K562 (cell line): ENCODE measurements at regions not wholly inside any gene's neighbourhood (a gene's known extent, or its start where the extent isn't known, plus 50 kb on each side); places are given as distances from the start of the nearest gene placed in this dataset.

Experiments
- ATAC-seq: fragments of 200-7000 bp; cut with Tn5 transposase; 3 replicates; pipeline ENCODE4 v1.9.1; 2020; ENCODE audit warnings: moderate library complexity
- BruUV-seq: library from RNA; stranded (reverse); fragments of 400-500 nt; replicated peaks from 2 replicates; lab custom pipeline; 2021; lab: Mats Ljungman, UMichigan
- CTCF ChIA-PET: fragments of 300-600 bp; formaldehyde crosslinking; extraction: SDS; loops from one replicate; lab custom pipeline; 2021; ENCODE audit warnings: low intra/inter-chr PET ratio; lab: Yijun Ruan, JAX
- POLR2A ChIA-PET: fragments of 300-600, 350-650 bp; sonication (Branson Sonifier 250); formaldehyde crosslinking; extraction: SDS; loops from one replicate; lab custom pipeline; 2021; ENCODE audit warnings: antibody characterized with exemption, inconsistent platforms; lab: Yijun Ruan, JAX
- DNase-seq, 4 experiments: peaks; one replicate each; pipeline versions ENCODE4 v3.0.0 to v3.0.0-alpha.2; 2011 to 2018; ENCODE audit warnings: low spot score in 3 of 4, mixed read lengths in 3 of 4; ENCODE audit errors: extremely low read depth in 1 of 4
- FAIRE-seq: peaks from 2 replicates; lab custom pipeline; 2011; peaks lifted over from hg19 to GRCh38; lab: Jason Lieb, UNC
- H2AFZ ChIP-seq: 2 replicates; pipeline ENCODE4 v1.6.0; 2011; ENCODE audit warnings: low read depth, low read length, control low read depth, inconsistent platforms
- H3K27ac ChIP-seq: fragments of 200-600 bp; 3 replicates; pipeline ENCODE4 v1.8.0; 2011; ENCODE audit warnings: low read depth, mild to moderate bottlenecking, control low read depth, inconsistent platforms, low read length, moderate library complexity, mixed read lengths; ENCODE audit errors: extremely low read depth
- H3K27me3 ChIP-seq, 2 experiments: fragments of 300-600 bp in 1 of 2; 2 replicates in 1 of 2; 3 replicates in 1 of 2; pipeline versions ENCODE4 v1.6.0 to v1.8.0; 2011; ENCODE audit warnings: inconsistent platforms in 2 of 2, low read length in 2 of 2, mild to moderate bottlenecking in 1 of 2, mixed read lengths in 1 of 2, moderate library complexity in 1 of 2; ENCODE audit not compliant: control insufficient read depth in 2 of 2, insufficient read depth in 2 of 2
- H3K36me3 ChIP-seq: fragments of 300-600 bp; 3 replicates; pipeline ENCODE4 v1.8.0; 2011; ENCODE audit warnings: mild to moderate bottlenecking, low read length, inconsistent platforms; ENCODE audit not compliant: control insufficient read depth, insufficient read depth
- H3K4me1 ChIP-seq, 2 experiments: fragments of 200-600 bp in 1 of 2; replicated peaks in 1 of 2; 2 replicates in 1 of 2; 3 replicates in 1 of 2; pipeline versions ENCODE4 v1.5.1 to v1.8.0; 2011; ENCODE audit warnings: inconsistent platforms in 2 of 2, low read length in 2 of 2, mild to moderate bottlenecking in 1 of 2, mixed read lengths in 1 of 2, moderate library complexity in 1 of 2; ENCODE audit not compliant: control insufficient read depth in 2 of 2, insufficient read depth in 2 of 2
- H3K4me2 ChIP-seq: 2 replicates; pipeline ENCODE4 v1.6.1; 2011; ENCODE audit warnings: low read length, control low read depth, inconsistent platforms, mixed read lengths; ENCODE audit not compliant: insufficient read depth
- H3K4me3 ChIP-seq: fragments of 200-600 bp; sonication (generic), shearing (Covaris generic); 2 replicates; pipeline ENCODE4 v1.5.1; 2016; ENCODE audit warnings: control low read depth, inconsistent platforms
- H3K79me2 ChIP-seq: fragments of 200-600 bp; 3 replicates; pipeline ENCODE4 v1.8.0; 2011; ENCODE audit warnings: low read length, inconsistent platforms; ENCODE audit not compliant: control insufficient read depth, insufficient read depth
- H3K9ac ChIP-seq, 2 experiments: 2 replicates each; pipeline versions ENCODE4 v1.6.0 to v1.6.1; 2011; ENCODE audit warnings: low read depth in 2 of 2, low read length in 2 of 2, control low read depth in 1 of 2, inconsistent platforms in 1 of 2, mild to moderate bottlenecking in 1 of 2, mixed read lengths in 1 of 2; ENCODE audit not compliant: insufficient read depth in 1 of 2
- H3K9me1 ChIP-seq: one replicate; pipeline ENCODE4 v1.6.0; 2011; ENCODE audit warnings: inconsistent platforms, mild to moderate bottlenecking, low read length, moderate library complexity; ENCODE audit not compliant: control insufficient read depth, insufficient read depth
- H3K9me3 ChIP-seq: replicated peaks from 2 replicates; pipeline ENCODE4 v1.5.1; 2011; ENCODE audit warnings: low read depth, low read length, inconsistent platforms; ENCODE audit not compliant: control insufficient read depth, insufficient read depth
- H4K20me1 ChIP-seq: replicated peaks from 2 replicates; pipeline ENCODE4 v1.6.1; 2011; ENCODE audit warnings: low read length, inconsistent platforms, mixed read lengths; ENCODE audit not compliant: control insufficient read depth, insufficient read depth
- GABPB1 ChIP-seq: sonication (generic); formaldehyde crosslinking; IDR thresholded peaks from 2 replicates; pipeline ENCODE4 v1.8.0; 2022; ENCODE audit warnings: mild to moderate bottlenecking, missing genetic modification reagents
- MEIS2 ChIP-seq: fragments of 450-650 bp; IDR thresholded peaks from 2 replicates; pipeline ENCODE4 v1.6.1; 2014; ENCODE audit warnings: mild to moderate bottlenecking; ENCODE audit not compliant: partially characterized antibody
- MYNN ChIP-seq, 2 experiments: sonication (generic); formaldehyde crosslinking in 1 of 2; IDR thresholded peaks; 2 replicates each; pipeline versions ENCODE4 v1.5.0 to v1.6.1; 2016 to 2020; ENCODE audit warnings: antibody characterized with exemption in 1 of 2, missing genetic modification reagents in 1 of 2
- NR2F6 ChIP-seq: fragments of 450-650 bp; formaldehyde crosslinking; IDR thresholded peaks from 2 replicates; pipeline ENCODE4 v1.4.0; 2020; ENCODE audit warnings: mild to moderate bottlenecking
- PHF21A ChIP-seq: fragments of 450-650 bp; IDR thresholded peaks from 2 replicates; pipeline ENCODE4 v1.6.1; 2017; ENCODE audit warnings: low read depth, borderline replicate concordance
- POLR2G ChIP-seq: fragments of 200-400 bp; formaldehyde crosslinking; IDR thresholded peaks from 2 replicates; pipeline ENCODE4 v1.6.1; 2017; ENCODE audit warnings: low read depth, mild to moderate bottlenecking, antibody characterized with exemption, low read length, moderate library complexity
- TGIF2 ChIP-seq: sonication (generic); formaldehyde crosslinking; IDR thresholded peaks from 2 replicates; pipeline ENCODE4 v1.8.1; 2022; ENCODE audit warnings: mild to moderate bottlenecking, missing genetic modification reagents, moderate library complexity
- WGBS: fragments of 100-300 bp; shearing (Covaris generic); methylation state at CpG from one replicate; pipeline ENCODE4 v1.1.6; 2016; ENCODE audit warnings: low coverage, mixed read lengths; ENCODE audit not compliant: insufficient coverage; ENCODE audit errors: missing lambda C conversion rate; 5-methylcytosine and 5-hydroxymethylcytosine counted together
- in situ Hi-C: fragments of 300-500 bp; cut with MboI; formaldehyde crosslinking; loops from 4 replicates; pipeline ENCODE4 v1.15.0; 2018; ENCODE audit warnings: inconsistent platforms, mixed read lengths
- intact Hi-C: fragments of 100-400 bp; cut with micrococcal nuclease; formaldehyde crosslinking; loops from 2 replicates; pipeline ENCODE4 v1.14.2; 2022
- TF ChIP-seq, protein P1 (sequence below): sonication (generic); formaldehyde crosslinking; IDR thresholded peaks from 2 replicates; pipeline ENCODE4 v1.8.0; 2022; ENCODE audit warnings: mild to moderate bottlenecking, missing genetic modification reagents
- TF ChIP-seq, protein P2 (sequence below): sonication (generic); formaldehyde crosslinking; IDR thresholded peaks from 2 replicates; pipeline ENCODE4 v1.8.0; 2023; ENCODE audit warnings: mild to moderate bottlenecking, missing genetic modification reagents
- TF ChIP-seq, protein P3 (sequence below): fragments of 250-450 bp; sonication (Bioruptor Pico); IDR thresholded peaks from 2 replicates; pipeline ENCODE4 v1.8.0; 2021; ENCODE audit warnings: mild to moderate bottlenecking, moderate library complexity
- TF ChIP-seq, protein P4 (sequence below), 2 experiments: fragments of 450-650 bp in 1 of 2; IDR thresholded peaks; 2 replicates each; pipeline ENCODE4 v1.6.1; 2011 to 2017; ENCODE audit warnings: low read depth in 2 of 2, antibody characterized with exemption in 1 of 2, borderline replicate concordance in 1 of 2, low read length in 1 of 2, mild to moderate bottlenecking in 1 of 2, mixed read lengths in 1 of 2; ENCODE audit not compliant: control insufficient read depth in 1 of 2
- TF ChIP-seq, protein P5 (sequence below): sonication (generic); formaldehyde crosslinking; IDR thresholded peaks from 2 replicates; pipeline ENCODE4 v1.8.0; 2022; ENCODE audit warnings: missing genetic modification reagents, mild to moderate bottlenecking, moderate library complexity, borderline replicate concordance
- TF ChIP-seq, protein P6 (sequence below): fragments of 450-650 bp; formaldehyde crosslinking; IDR thresholded peaks from 2 replicates; pipeline ENCODE4 v1.4.0; 2022; ENCODE audit warnings: mild to moderate bottlenecking, moderate library complexity

DNA sequence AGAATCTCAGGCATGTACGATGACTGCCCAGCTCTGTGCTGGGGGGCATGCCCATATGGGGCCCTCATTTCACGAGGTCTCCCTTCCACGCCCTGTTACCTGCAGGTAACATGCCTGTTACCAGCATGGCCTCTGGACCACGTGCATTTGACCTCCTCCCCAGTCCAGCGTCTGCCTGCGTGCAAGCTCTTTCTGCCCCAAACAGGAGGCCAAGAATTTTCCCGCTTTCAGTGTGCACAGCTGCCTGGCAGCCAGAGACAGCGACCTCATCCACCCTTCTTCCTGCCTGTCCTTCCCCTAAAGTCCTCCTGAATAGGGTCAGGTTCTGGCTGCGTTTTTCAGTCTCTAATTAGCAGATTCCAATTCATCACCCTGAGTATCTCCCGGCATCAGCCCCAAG lies 306.5 kb upstream of the ZFHX3 start:
- H3K27me3 ChIP-seq = peaks cover 7 to 36% of the 10 kb centered on the region in 2 experiments; a peak in 3 of 5 replicates
- DNase-seq (no peak), ATAC-seq (no peak), FAIRE-seq (no peak)
- H2AFZ ChIP-seq = no peak overlapping the region
- no peaks in the 10 kb centered on the region for H3K9me1 ChIP-seq
- H3K9me3 ChIP-seq = no peaks in the 10 kb centered on the region
- no peak overlapping the region for H3K9ac ChIP-seq
- H3K4me1 ChIP-seq = no peaks in the 10 kb centered on the region
- H4K20me1 ChIP-seq = no peaks in the 10 kb centered on the region
- no peaks in the 10 kb centered on the region for H3K79me2 ChIP-seq
- ChIA-PET POLR2A (interaction anchor here (1.4 kb wide), 1 partner anchor 9 kb away, joined by 4 read pairs; no protein-coding TSS in a partner anchor), CTCF (no interaction called here)
- no peak overlapping the region for H3K27ac ChIP-seq
- TF ChIP-seq, protein P1, sequence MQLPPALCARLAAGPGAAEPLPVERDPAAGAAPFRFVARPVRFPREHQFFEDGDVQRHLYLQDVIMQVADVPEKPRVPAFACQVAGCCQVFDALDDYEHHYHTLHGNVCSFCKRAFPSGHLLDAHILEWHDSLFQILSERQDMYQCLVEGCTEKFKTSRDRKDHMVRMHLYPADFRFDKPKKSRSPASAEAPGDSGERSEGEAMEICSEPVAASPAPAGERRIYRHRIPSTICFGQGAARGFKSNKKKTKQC = no peak
- TF ChIP-seq MYNN (IDR thresholded peaks at IDR 0.05) (no peak), MYNN (CRISPR knock-in tag; IDR thresholded peaks at IDR 0.05) (no peak), GABPB1 (CRISPR knock-in tag) (no peak), PHF21A (no peak), NR2F6 (CRISPR knock-in tag) (no peak), POLR2G (no peak), MEIS2 (no peak), TGIF2 (CRISPR knock-in tag) (no peak)
- TF ChIP-seq, protein P2, sequence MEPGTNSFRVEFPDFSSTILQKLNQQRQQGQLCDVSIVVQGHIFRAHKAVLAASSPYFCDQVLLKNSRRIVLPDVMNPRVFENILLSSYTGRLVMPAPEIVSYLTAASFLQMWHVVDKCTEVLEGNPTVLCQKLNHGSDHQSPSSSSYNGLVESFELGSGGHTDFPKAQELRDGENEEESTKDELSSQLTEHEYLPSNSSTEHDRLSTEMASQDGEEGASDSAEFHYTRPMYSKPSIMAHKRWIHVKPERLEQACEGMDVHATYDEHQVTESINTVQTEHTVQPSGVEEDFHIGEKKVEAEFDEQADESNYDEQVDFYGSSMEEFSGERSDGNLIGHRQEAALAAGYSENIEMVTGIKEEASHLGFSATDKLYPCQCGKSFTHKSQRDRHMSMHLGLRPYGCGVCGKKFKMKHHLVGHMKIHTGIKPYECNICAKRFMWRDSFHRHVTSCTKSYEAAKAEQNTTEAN (CRISPR knock-in tag) = no peak
- TF ChIP-seq, protein P3, sequence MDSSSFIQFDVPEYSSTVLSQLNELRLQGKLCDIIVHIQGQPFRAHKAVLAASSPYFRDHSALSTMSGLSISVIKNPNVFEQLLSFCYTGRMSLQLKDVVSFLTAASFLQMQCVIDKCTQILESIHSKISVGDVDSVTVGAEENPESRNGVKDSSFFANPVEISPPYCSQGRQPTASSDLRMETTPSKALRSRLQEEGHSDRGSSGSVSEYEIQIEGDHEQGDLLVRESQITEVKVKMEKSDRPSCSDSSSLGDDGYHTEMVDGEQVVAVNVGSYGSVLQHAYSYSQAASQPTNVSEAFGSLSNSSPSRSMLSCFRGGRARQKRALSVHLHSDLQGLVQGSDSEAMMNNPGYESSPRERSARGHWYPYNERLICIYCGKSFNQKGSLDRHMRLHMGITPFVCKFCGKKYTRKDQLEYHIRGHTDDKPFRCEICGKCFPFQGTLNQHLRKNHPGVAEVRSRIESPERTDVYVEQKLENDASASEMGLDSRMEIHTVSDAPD (CRISPR knock-in tag) = no peak
- TF ChIP-seq, protein P4, sequence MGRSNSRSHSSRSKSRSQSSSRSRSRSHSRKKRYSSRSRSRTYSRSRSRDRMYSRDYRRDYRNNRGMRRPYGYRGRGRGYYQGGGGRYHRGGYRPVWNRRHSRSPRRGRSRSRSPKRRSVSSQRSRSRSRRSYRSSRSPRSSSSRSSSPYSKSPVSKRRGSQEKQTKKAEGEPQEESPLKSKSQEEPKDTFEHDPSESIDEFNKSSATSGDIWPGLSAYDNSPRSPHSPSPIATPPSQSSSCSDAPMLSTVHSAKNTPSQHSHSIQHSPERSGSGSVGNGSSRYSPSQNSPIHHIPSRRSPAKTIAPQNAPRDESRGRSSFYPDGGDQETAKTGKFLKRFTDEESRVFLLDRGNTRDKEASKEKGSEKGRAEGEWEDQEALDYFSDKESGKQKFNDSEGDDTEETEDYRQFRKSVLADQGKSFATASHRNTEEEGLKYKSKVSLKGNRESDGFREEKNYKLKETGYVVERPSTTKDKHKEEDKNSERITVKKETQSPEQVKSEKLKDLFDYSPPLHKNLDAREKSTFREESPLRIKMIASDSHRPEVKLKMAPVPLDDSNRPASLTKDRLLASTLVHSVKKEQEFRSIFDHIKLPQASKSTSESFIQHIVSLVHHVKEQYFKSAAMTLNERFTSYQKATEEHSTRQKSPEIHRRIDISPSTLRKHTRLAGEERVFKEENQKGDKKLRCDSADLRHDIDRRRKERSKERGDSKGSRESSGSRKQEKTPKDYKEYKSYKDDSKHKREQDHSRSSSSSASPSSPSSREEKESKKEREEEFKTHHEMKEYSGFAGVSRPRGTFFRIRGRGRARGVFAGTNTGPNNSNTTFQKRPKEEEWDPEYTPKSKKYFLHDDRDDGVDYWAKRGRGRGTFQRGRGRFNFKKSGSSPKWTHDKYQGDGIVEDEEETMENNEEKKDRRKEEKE (IDR thresholded peaks at IDR 0.05; ENCODE audit: borderline replicate concordance in 1 of 2, control insufficient read depth in 1 of 2, low read depth in 2 of 2, low read length in 1 of 2) = no peak
- TF ChIP-seq, protein P5, sequence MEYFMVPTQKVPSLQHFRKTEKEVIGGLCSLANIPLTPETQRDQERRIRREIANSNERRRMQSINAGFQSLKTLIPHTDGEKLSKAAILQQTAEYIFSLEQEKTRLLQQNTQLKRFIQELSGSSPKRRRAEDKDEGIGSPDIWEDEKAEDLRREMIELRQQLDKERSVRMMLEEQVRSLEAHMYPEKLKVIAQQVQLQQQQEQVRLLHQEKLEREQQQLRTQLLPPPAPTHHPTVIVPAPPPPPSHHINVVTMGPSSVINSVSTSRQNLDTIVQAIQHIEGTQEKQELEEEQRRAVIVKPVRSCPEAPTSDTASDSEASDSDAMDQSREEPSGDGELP (CRISPR knock-in tag) = no peak
- TF ChIP-seq, protein P6, sequence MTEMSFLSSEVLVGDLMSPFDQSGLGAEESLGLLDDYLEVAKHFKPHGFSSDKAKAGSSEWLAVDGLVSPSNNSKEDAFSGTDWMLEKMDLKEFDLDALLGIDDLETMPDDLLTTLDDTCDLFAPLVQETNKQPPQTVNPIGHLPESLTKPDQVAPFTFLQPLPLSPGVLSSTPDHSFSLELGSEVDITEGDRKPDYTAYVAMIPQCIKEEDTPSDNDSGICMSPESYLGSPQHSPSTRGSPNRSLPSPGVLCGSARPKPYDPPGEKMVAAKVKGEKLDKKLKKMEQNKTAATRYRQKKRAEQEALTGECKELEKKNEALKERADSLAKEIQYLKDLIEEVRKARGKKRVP (CRISPR knock-in tag) = no peak
- in situ Hi-C loops = no loop called here
- intact Hi-C loops = no loop called here
- no peaks in the 10 kb centered on the region for H3K36me3 ChIP-seq
- no peak overlapping the region for H3K4me3 ChIP-seq
- WGBS = 3% methylated on average over 10 of the region's 10 CpGs
- BruUV-seq = no TSS peak
- H3K4me2 ChIP-seq = no peak overlapping the region
